ENCODE measurements at regions not wholly inside any gene's neighbourhood (a gene's known extent, or its start where the extent isn't known, plus 50 kb on each side); places are given as distances from the start of the nearest gene placed in this dataset.

GRCh38 chr16:51707666-51708065 lies 556.6 kb upstream of the SALL1 start:
- no peak for DNase-seq

- DNase-seq, result no peak
These were observed 554.1 kb upstream of the SALL1 start for GRCh38 chr16:51705142-51705541.

GRCh38 chr16:51701025-51701424 lies 550.0 kb upstream of the SALL1 start:
- no peak for DNase-seq

GRCh38 chr16:51699686-51700396 lies 548.8 kb upstream of the SALL1 start:
- DNase-seq, result no peak

- DNase-seq, result no peak
These were observed 547.6 kb upstream of the SALL1 start for GRCh38 chr16:51698647-51699046.

- no peak for DNase-seq
These were observed 546.4 kb upstream of the SALL1 start for GRCh38 chr16:51697454-51697853.

- no peak for DNase-seq
These were observed 545.3 kb upstream of the SALL1 start for GRCh38 chr16:51696376-51696775.

GRCh38 chr16:51691109-51691508 lies 540.0 kb upstream of the SALL1 start:
- no peak for DNase-seq

- DNase-seq, result no peak
These were observed 534.4 kb upstream of the SALL1 start for GRCh38 chr16:51685498-51685897.

- DNase-seq, result no peak
These were observed 532.8 kb upstream of the SALL1 start for GRCh38 chr16:51683882-51684281.

- no peak for DNase-seq
These were observed 531.8 kb upstream of the SALL1 start for GRCh38 chr16:51682905-51683304.

GRCh38 chr16:51674615-51675014 lies 523.5 kb upstream of the SALL1 start:
- DNase-seq, result no peak

- no peak for DNase-seq
These were observed 519.5 kb upstream of the SALL1 start for GRCh38 chr16:51670527-51670926.

- no peak for DNase-seq
These were observed 515.8 kb upstream of the SALL1 start for GRCh38 chr16:51666821-51667220.

- no peak for DNase-seq
These were observed 515.0 kb upstream of the SALL1 start for GRCh38 chr16:51666074-51666473.

- no peak for DNase-seq
These were observed 514.4 kb upstream of the SALL1 start for GRCh38 chr16:51665436-51665998.

- no peak for DNase-seq
These were observed 507.5 kb upstream of the SALL1 start for GRCh38 chr16:51658531-51658930.

GRCh38 chr16:51657848-51658247 lies 506.8 kb upstream of the SALL1 start:
- no peak for DNase-seq

GRCh38 chr16:51655249-51655648 lies 504.2 kb upstream of the SALL1 start:
- no peak for DNase-seq

- no peak for DNase-seq
These were observed 500.0 kb upstream of the SALL1 start for GRCh38 chr16:51651061-51651466.

- no peak for DNase-seq
These were observed 498.6 kb upstream of the SALL1 start for GRCh38 chr16:51649631-51650030.

GRCh38 chr16:51648526-51648925 lies 497.5 kb upstream of the SALL1 start:
- DNase-seq, result no peak

GRCh38 chr16:51641191-51641765 lies 490.2 kb upstream of the SALL1 start:
- DNase-seq, result no peak

GRCh38 chr16:51640196-51640595 lies 489.1 kb upstream of the SALL1 start:
- DNase-seq, result no peak
